K562 (cell line): ENCODE measurements at regions not wholly inside any gene's neighbourhood (a gene's known extent, or its start where the extent isn't known, plus 50 kb on each side); places are given as distances from the start of the nearest gene placed in this dataset.

Experiments used
- GABPB2 ChIP-seq: fragments of 250-450 bp; sonication (Bioruptor Pico); conservative IDR thresholded peaks from 2 replicates; pipeline ENCODE4 v1.5.1; 2021; ENCODE audit warnings: mild to moderate bottlenecking
- PML ChIP-seq: IDR thresholded peaks from 2 replicates; pipeline ENCODE4 v1.6.1; 2012; ENCODE audit warnings: low read length, inconsistent platforms
- POLR2H ChIP-seq: IDR thresholded peaks from 2 replicates; pipeline ENCODE4 v1.6.1; 2016; ENCODE audit warnings: missing genetic modification characterization, low read depth, mild to moderate bottlenecking, control low read depth, missing compliant biosample characterization, moderate library complexity
- RBM17 ChIP-seq: fragments of 200-400 bp; formaldehyde crosslinking; IDR thresholded peaks from 2 replicates; pipeline ENCODE4 v1.6.1; 2017; ENCODE audit warnings: low read depth, mild to moderate bottlenecking, low read length, borderline replicate concordance
- SP1 ChIP-seq: sonication (generic); formaldehyde crosslinking; IDR thresholded peaks from 2 replicates; pipeline ENCODE4 v1.8.1; 2022; ENCODE audit warnings: mild to moderate bottlenecking, missing genetic modification reagents
- TAF15 ChIP-seq: fragments of 200-400 bp; formaldehyde crosslinking; IDR thresholded peaks from 2 replicates; pipeline ENCODE4 v1.6.1; 2017; ENCODE audit warnings: mild to moderate bottlenecking, low read depth, low read length, moderate library complexity
- TGIF2 ChIP-seq: sonication (generic); formaldehyde crosslinking; IDR thresholded peaks from 2 replicates; pipeline ENCODE4 v1.8.1; 2022; ENCODE audit warnings: mild to moderate bottlenecking, missing genetic modification reagents, moderate library complexity
- ZZZ3 ChIP-seq: fragments of 450-650 bp; IDR thresholded peaks from 2 replicates; pipeline ENCODE4 v1.6.1; 2016; ENCODE audit warnings: antibody characterized with exemption, mild to moderate bottlenecking, moderate library complexity
- TF ChIP-seq, protein P1 (sequence below), 3 experiments: IDR thresholded peaks in 2 of 3; conservative IDR thresholded peaks in 1 of 3; 2 replicates each; pipeline ENCODE4 v1.5.1; 2011 to 2012; ENCODE audit warnings: low read length in 3 of 3, mild to moderate bottlenecking in 3 of 3, control low read depth in 2 of 3, improper control_type of control experiment in 1 of 3, inconsistent platforms in 1 of 3, low read depth in 1 of 3, mixed read lengths in 1 of 3, moderate library complexity in 1 of 3; ENCODE audit not compliant: insufficient read depth in 2 of 3
- TF ChIP-seq, protein P2 (sequence below): fragments of 250-450 bp; sonication (Bioruptor Pico); IDR thresholded peaks from 2 replicates; pipeline ENCODE4 v1.8.0; 2021; ENCODE audit warnings: moderate library complexity, mild to moderate bottlenecking, inconsistent platforms
- TF ChIP-seq, protein P3 (sequence below): fragments of 250-450 bp; sonication (Bioruptor Pico); IDR thresholded peaks from 2 replicates; pipeline ENCODE4 v1.5.0; 2020; ENCODE audit warnings: mild to moderate bottlenecking

DNA sequence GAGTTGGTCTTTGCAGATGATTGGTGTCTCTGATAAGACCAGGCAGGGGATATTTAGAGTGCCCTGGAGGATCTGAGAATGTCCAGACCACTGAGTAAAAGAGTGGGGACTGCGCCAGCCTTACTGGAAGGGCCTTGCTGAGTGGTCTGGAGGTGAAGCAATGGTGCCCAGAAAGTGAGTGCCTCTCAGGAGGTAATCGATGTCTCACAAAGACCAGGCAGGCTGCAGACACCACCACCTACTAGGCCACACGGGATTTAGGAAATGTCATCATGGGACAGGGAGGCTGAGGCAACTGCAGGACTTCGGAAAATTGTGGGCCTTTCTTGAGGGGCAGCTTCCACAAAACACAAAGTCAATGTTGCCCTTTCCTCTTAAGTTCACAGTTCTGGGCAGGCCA is 57.2 kb upstream of the STEAP1B start:
- TF ChIP-seq TGIF2 (no peak), SP1 (CRISPR knock-in tag) (no peak), ZZZ3 (no peak), RBM17 (no peak), GABPB2 (CRISPR knock-in tag) (no peak), PML (no peak), POLR2H (tag) (no peak), TAF15 (no peak)
- TF ChIP-seq, protein P1, sequence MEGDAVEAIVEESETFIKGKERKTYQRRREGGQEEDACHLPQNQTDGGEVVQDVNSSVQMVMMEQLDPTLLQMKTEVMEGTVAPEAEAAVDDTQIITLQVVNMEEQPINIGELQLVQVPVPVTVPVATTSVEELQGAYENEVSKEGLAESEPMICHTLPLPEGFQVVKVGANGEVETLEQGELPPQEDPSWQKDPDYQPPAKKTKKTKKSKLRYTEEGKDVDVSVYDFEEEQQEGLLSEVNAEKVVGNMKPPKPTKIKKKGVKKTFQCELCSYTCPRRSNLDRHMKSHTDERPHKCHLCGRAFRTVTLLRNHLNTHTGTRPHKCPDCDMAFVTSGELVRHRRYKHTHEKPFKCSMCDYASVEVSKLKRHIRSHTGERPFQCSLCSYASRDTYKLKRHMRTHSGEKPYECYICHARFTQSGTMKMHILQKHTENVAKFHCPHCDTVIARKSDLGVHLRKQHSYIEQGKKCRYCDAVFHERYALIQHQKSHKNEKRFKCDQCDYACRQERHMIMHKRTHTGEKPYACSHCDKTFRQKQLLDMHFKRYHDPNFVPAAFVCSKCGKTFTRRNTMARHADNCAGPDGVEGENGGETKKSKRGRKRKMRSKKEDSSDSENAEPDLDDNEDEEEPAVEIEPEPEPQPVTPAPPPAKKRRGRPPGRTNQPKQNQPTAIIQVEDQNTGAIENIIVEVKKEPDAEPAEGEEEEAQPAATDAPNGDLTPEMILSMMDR (IDR thresholded peaks at IDR 0.05 in 2 of 3, conservative IDR thresholded peaks at IDR 0.05 in 1 of 3; ENCODE audit: insufficient read depth in 2 of 3, low read depth in 1 of 3, low read length in 3 of 3): no peak
- TF ChIP-seq, protein P2, sequence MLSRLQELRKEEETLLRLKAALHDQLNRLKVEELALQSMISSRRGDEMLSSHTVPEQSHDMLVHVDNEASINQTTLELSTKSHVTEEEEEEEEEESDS (CRISPR knock-in tag): no peak
- TF ChIP-seq, protein P3, sequence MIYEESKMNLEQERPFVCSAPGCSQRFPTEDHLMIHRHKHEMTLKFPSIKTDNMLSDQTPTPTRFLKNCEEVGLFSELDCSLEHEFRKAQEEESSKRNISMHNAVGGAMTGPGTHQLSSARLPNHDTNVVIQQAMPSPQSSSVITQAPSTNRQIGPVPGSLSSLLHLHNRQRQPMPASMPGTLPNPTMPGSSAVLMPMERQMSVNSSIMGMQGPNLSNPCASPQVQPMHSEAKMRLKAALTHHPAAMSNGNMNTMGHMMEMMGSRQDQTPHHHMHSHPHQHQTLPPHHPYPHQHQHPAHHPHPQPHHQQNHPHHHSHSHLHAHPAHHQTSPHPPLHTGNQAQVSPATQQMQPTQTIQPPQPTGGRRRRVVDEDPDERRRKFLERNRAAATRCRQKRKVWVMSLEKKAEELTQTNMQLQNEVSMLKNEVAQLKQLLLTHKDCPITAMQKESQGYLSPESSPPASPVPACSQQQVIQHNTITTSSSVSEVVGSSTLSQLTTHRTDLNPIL: no peak
